ENCODE measurements at regions not wholly inside any gene's neighbourhood (a gene's known extent, or its start where the extent isn't known, plus 50 kb on each side); places are given as distances from the start of the nearest gene placed in this dataset.

DNA sequence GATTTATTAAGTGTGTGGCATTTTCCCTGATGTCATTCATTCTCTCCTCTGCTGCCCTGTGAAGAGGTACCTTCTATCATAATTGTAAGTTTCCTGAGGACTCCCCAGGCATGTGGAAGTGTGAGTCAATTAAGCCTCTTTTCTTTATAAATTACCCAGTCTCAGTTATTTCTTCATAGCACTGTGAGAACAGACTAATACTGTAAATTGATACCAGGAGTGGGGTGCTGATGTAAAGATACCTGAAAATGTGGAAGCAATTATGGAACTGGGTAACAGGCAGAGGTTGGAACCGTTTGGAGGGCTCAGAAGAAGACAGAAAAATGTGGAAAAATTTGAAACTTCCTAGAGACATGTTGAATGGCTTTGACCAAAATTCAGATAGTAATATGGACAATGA lies 711.8 kb upstream of the GRM3 start:
- no peak overlapping the region for H3K27ac Mint-ChIP-seq
- Histone ChIP-seq H3K4me2 (replicated peaks; ENCODE audit: low read depth, low read length, poor library complexity, severe bottlenecking) (no peak overlapping the region), H3K4me3 (ENCODE audit: control extremely low read depth in 1 of 5, extremely low read depth in 1 of 5, insufficient read depth in 1 of 5, low read depth in 2 of 5, low read length in 4 of 5) (no peak overlapping the region), H4K20me1 (ENCODE audit: control insufficient read depth, insufficient read depth, low read length, poor library complexity, severe bottlenecking) (no peaks in the 10 kb centered on the region), H2AFZ (ENCODE audit: insufficient read depth, low read depth, low read length, poor library complexity, severe bottlenecking) (no peak overlapping the region), H3K27me3 (replicated peaks in 1 of 4; ENCODE audit: control extremely low read depth in 1 of 4, control insufficient read depth in 3 of 4, insufficient read depth in 4 of 4, low read length in 3 of 4) (no peaks in the 10 kb centered on the region), H3K9me3 (ENCODE audit: control extremely low read depth in 1 of 3, control insufficient read depth in 2 of 3, insufficient read depth in 1 of 3, low read length in 2 of 3) (peaks cover 0 to 7% (median 0%) of the 10 kb centered on the region in 3 donors), H3K9ac (ENCODE audit: low read length) (no peak overlapping the region), H3K27ac (ENCODE audit: low read length in 2 of 2) (no peak overlapping the region), H3K4me1 (ENCODE audit: control insufficient read depth in 2 of 2, insufficient read depth in 2 of 2, low read length in 2 of 2) (no peaks in the 10 kb centered on the region), H3K79me2 (ENCODE audit: control insufficient read depth, insufficient read depth, low read length) (no peaks in the 10 kb centered on the region), H3K36me3 (replicated peaks in 1 of 2; ENCODE audit: control extremely low read depth in 1 of 2, control insufficient read depth in 1 of 2, extremely low read depth in 1 of 2, insufficient read depth in 2 of 2, low read length in 1 of 2) (no peaks in the 10 kb centered on the region)
- no peak for DNase-seq
- no peak overlapping the region for H3K4me3 Mint-ChIP-seq
- ChIA-PET POLR2A (no interaction called here), CTCF (no interaction called here)
- no peak for ATAC-seq (ENCODE audit: low read depth)
- 56% methylated on average over 1 of the region's 1 CpG for WGBS (ENCODE audit: insufficient coverage)
- H3K4me1 Mint-ChIP-seq = no peaks in the 10 kb centered on the region
- peaks cover 10% of the 10 kb centered on the region for H3K9me3 Mint-ChIP-seq (ENCODE audit: insufficient read depth)
- intact Hi-C loops (cut with micrococcal nuclease) = no loop called here
- H3K27me3 Mint-ChIP-seq = no peaks in the 10 kb centered on the region
- TF ChIP-seq EZH2 (IDR thresholded peaks at IDR 0.05; ENCODE audit: borderline replicate concordance, insufficient read depth, low read depth, low read length, poor library complexity, severe bottlenecking) = no peak
- TF ChIP-seq, protein P1, sequence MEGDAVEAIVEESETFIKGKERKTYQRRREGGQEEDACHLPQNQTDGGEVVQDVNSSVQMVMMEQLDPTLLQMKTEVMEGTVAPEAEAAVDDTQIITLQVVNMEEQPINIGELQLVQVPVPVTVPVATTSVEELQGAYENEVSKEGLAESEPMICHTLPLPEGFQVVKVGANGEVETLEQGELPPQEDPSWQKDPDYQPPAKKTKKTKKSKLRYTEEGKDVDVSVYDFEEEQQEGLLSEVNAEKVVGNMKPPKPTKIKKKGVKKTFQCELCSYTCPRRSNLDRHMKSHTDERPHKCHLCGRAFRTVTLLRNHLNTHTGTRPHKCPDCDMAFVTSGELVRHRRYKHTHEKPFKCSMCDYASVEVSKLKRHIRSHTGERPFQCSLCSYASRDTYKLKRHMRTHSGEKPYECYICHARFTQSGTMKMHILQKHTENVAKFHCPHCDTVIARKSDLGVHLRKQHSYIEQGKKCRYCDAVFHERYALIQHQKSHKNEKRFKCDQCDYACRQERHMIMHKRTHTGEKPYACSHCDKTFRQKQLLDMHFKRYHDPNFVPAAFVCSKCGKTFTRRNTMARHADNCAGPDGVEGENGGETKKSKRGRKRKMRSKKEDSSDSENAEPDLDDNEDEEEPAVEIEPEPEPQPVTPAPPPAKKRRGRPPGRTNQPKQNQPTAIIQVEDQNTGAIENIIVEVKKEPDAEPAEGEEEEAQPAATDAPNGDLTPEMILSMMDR (IDR thresholded peaks at IDR 0.05) = no peak

DNA sequence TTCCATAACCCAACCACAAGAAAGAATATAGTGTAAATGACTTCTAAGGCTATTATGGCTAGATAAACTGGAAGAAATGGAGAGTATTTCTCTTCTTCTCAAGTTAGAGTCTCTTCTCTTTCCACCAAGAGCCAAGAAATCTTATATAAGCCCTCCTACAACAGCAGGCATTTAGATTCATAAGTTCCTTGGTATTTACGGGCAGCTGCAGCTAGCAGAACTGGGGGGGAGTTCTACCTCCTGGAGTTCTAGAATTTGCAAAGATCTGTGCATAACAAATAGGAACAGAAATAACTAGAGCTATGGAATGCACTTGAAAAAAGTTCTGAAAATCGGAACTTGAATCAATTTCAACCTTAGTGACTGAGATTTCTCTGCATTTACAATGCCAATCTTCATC lies 715.2 kb upstream of the GRM3 start:
- H3K4me2 ChIP-seq (replicated peaks; ENCODE audit: low read depth, low read length, poor library complexity, severe bottlenecking) = no peak overlapping the region
- no peaks in the 10 kb centered on the region for H3K27me3 Mint-ChIP-seq
- no peaks in the 10 kb centered on the region for H3K4me1 ChIP-seq (ENCODE audit: control insufficient read depth in 2 of 2, insufficient read depth in 2 of 2, low read length in 2 of 2)
- no peak for TF ChIP-seq EZH2 (IDR thresholded peaks at IDR 0.05; ENCODE audit: borderline replicate concordance, insufficient read depth, low read depth, low read length, poor library complexity, severe bottlenecking)
- TF ChIP-seq, protein P1 (IDR thresholded peaks at IDR 0.05) = no peak
- DNase-seq (no peak), ATAC-seq (ENCODE audit: low read depth) (no peak)
- peaks cover 0 to 7% (median 0%) of the 10 kb centered on the region in 3 donors for H3K9me3 ChIP-seq (ENCODE audit: control extremely low read depth in 1 of 3, control insufficient read depth in 2 of 3, insufficient read depth in 1 of 3, low read length in 2 of 3)
- no peaks in the 10 kb centered on the region for H3K36me3 ChIP-seq (replicated peaks in 1 of 2; ENCODE audit: control extremely low read depth in 1 of 2, control insufficient read depth in 1 of 2, extremely low read depth in 1 of 2, insufficient read depth in 2 of 2, low read length in 1 of 2)
- H3K9me3 Mint-ChIP-seq (ENCODE audit: insufficient read depth) = peaks cover 3% of the 10 kb centered on the region
- H3K79me2 ChIP-seq (ENCODE audit: control insufficient read depth, insufficient read depth, low read length) = no peaks in the 10 kb centered on the region
- H3K27ac Mint-ChIP-seq = no peak overlapping the region
- ChIA-PET POLR2A (no interaction called here), CTCF (no interaction called here)
- no peak overlapping the region for H3K27ac ChIP-seq (ENCODE audit: low read length in 2 of 2)
- H3K4me1 Mint-ChIP-seq = no peaks in the 10 kb centered on the region
- H3K4me3 ChIP-seq (ENCODE audit: control extremely low read depth in 1 of 5, extremely low read depth in 1 of 5, insufficient read depth in 1 of 5, low read depth in 2 of 5, low read length in 4 of 5) = no peak overlapping the region
- H2AFZ ChIP-seq (ENCODE audit: insufficient read depth, low read depth, low read length, poor library complexity, severe bottlenecking) = no peak overlapping the region
- intact Hi-C loops (cut with micrococcal nuclease) = no loop called here
- no peaks in the 10 kb centered on the region for H4K20me1 ChIP-seq (ENCODE audit: control insufficient read depth, insufficient read depth, low read length, poor library complexity, severe bottlenecking)
- no CpG with 5 or more reads among the region's 2 CpGs for WGBS (ENCODE audit: insufficient coverage)
- H3K27me3 ChIP-seq (replicated peaks in 1 of 4; ENCODE audit: control extremely low read depth in 1 of 4, control insufficient read depth in 3 of 4, insufficient read depth in 4 of 4, low read length in 3 of 4) = no peaks in the 10 kb centered on the region
- no peak overlapping the region for H3K9ac ChIP-seq (ENCODE audit: low read length)
- no peak overlapping the region for H3K4me3 Mint-ChIP-seq
